ENCODE measurements at regions not wholly inside any gene's neighbourhood (a gene's known extent, or its start where the extent isn't known, plus 50 kb on each side); places are given as distances from the start of the nearest gene placed in this dataset.

- no peak for TF ChIP-seq POLR2AphosphoS5 (IDR thresholded peaks at IDR 0.05; ENCODE audit: borderline replicate concordance, low read depth, low read length)
- TF ChIP-seq FOXP2 (optimal IDR thresholded peaks at IDR 0.05; ENCODE audit: control extremely low read depth, extremely low read length, insufficient read depth) = no peak
Observed at GRCh38 chr21:40938078-40938477, 91.1 kb upstream of the DSCAM start.
